H1 (cell line): ENCODE measurements at regions not wholly inside any gene's neighbourhood (a gene's known extent, or its start where the extent isn't known, plus 50 kb on each side); places are given as distances from the start of the nearest gene placed in this dataset.

ENCODE experiments used
- CHD1 ChIP-seq: IDR thresholded peaks from 2 replicates; pipeline ENCODE4 v1.6.1; 2012; ENCODE audit warnings: low read depth, low read length, improper control_type of control experiment
- CTBP2 ChIP-seq: IDR thresholded peaks from 2 replicates; pipeline ENCODE4 v1.7.0; 2011; ENCODE audit warnings: borderline replicate concordance, mild to moderate bottlenecking, moderate library complexity, mixed read lengths, low read length; ENCODE audit not compliant: insufficient read depth, insufficient read length
- GTF2F1 ChIP-seq: IDR thresholded peaks from 2 replicates; pipeline ENCODE4 v1.6.1; 2012; ENCODE audit warnings: low read depth, low read length, improper control_type of control experiment, borderline replicate concordance
- HDAC2 ChIP-seq, 2 experiments: fragments of 300-600 bp in 1 of 2; sonication (generic) in 1 of 2; IDR thresholded peaks; 2 replicates each; pipeline ENCODE4 v1.6.1; 2011 to 2012; ENCODE audit warnings: low read depth in 2 of 2, low read length in 2 of 2, mild to moderate bottlenecking in 2 of 2, moderate library complexity in 2 of 2, borderline replicate concordance in 1 of 2, inconsistent platforms in 1 of 2
- HDAC6 ChIP-seq: IDR thresholded peaks from one replicate; pipeline ENCODE4 v1.7.1; 2012; ENCODE audit warnings: low read depth, mild to moderate bottlenecking, inconsistent platforms, low read length, moderate library complexity
- JUN ChIP-seq: IDR thresholded peaks from 2 replicates; pipeline ENCODE4 v1.6.1; 2011; ENCODE audit warnings: low read depth, mild to moderate bottlenecking, improper control_type of control experiment, low read length
- KDM1A ChIP-seq: fragments of 200-600, 300-600 bp; sonication (generic); IDR thresholded peaks from 2 replicates; pipeline ENCODE4 v1.7.1; 2016; ENCODE audit warnings: mild to moderate bottlenecking, low read length, borderline replicate concordance
- KDM5A ChIP-seq: fragments of 200-600 bp; IDR thresholded peaks from 2 replicates; pipeline ENCODE4 v1.7.1; 2012; ENCODE audit warnings: mild to moderate bottlenecking, low read length, inconsistent platforms, mixed read lengths
- NRF1 ChIP-seq: IDR thresholded peaks from 2 replicates; pipeline ENCODE4 v1.6.1; 2011; ENCODE audit warnings: mild to moderate bottlenecking, low read depth, low read length, improper control_type of control experiment
- POLR2A ChIP-seq, 2 experiments: IDR thresholded peaks; 1 replicate in 1 of 2; 2 replicates in 1 of 2; pipeline ENCODE4 v1.6.1; 2011; ENCODE audit warnings: low read depth in 2 of 2, low read length in 2 of 2, mild to moderate bottlenecking in 2 of 2; ENCODE audit errors: control extremely low read depth in 1 of 2
- POLR2AphosphoS5 ChIP-seq: IDR thresholded peaks from 2 replicates; pipeline ENCODE4 v1.6.1; 2011; ENCODE audit warnings: low read depth, low read length
- RAD21 ChIP-seq, 2 experiments: IDR thresholded peaks in 1 of 2; conservative IDR thresholded peaks in 1 of 2; 2 replicates each; pipeline ENCODE4 v1.6.1; 2011; ENCODE audit warnings: low read depth in 2 of 2, low read length in 2 of 2, improper control_type of control experiment in 1 of 2, inconsistent platforms in 1 of 2, mild to moderate bottlenecking in 1 of 2, moderate library complexity in 1 of 2
- RBBP5 ChIP-seq: IDR thresholded peaks from 2 replicates; pipeline ENCODE4 v1.7.1; 2012; ENCODE audit warnings: low read depth, mild to moderate bottlenecking, inconsistent platforms, low read length, moderate library complexity, borderline replicate concordance
- RFX5 ChIP-seq: IDR thresholded peaks from 2 replicates; pipeline ENCODE4 v1.6.1; 2011; ENCODE audit warnings: low read depth, low read length, improper control_type of control experiment, borderline replicate concordance
- RXRA ChIP-seq: IDR thresholded peaks from 2 replicates; pipeline ENCODE4 v1.6.1; 2011; ENCODE audit warnings: low read depth, mild to moderate bottlenecking, low read length, moderate library complexity; ENCODE audit not compliant: insufficient read depth
- SIN3A ChIP-seq, 2 experiments: IDR thresholded peaks in 1 of 2; conservative IDR thresholded peaks in 1 of 2; 2 replicates each; pipeline ENCODE4 v1.6.1; 2011 to 2012; ENCODE audit warnings: low read length in 2 of 2, improper control_type of control experiment in 1 of 2, low read depth in 1 of 2, mild to moderate bottlenecking in 1 of 2
- SIX5 ChIP-seq: IDR thresholded peaks from 2 replicates; pipeline ENCODE4 v1.6.1; 2011; ENCODE audit warnings: mild to moderate bottlenecking, low read depth, low read length
- SP1 ChIP-seq: IDR thresholded peaks from 2 replicates; pipeline ENCODE4 v1.6.1; 2011; ENCODE audit warnings: low read depth, low read length
- TBP ChIP-seq: IDR thresholded peaks from 2 replicates; pipeline ENCODE4 v1.6.1; 2011; ENCODE audit warnings: low read depth, low read length, improper control_type of control experiment
- ZNF274 ChIP-seq: IDR thresholded peaks from 2 replicates; pipeline ENCODE4 v1.7.0; 2012; ENCODE audit warnings: low read length, borderline replicate concordance; ENCODE audit errors: extremely low read depth
- TF ChIP-seq, protein P1 (sequence below): IDR thresholded peaks from 2 replicates; pipeline ENCODE4 v1.6.1; 2011; ENCODE audit warnings: low read length, improper control_type of control experiment
- TF ChIP-seq, protein P2 (sequence below): IDR thresholded peaks from 2 replicates; pipeline ENCODE4 v1.6.1; 2012; ENCODE audit warnings: inconsistent platforms

DNA sequence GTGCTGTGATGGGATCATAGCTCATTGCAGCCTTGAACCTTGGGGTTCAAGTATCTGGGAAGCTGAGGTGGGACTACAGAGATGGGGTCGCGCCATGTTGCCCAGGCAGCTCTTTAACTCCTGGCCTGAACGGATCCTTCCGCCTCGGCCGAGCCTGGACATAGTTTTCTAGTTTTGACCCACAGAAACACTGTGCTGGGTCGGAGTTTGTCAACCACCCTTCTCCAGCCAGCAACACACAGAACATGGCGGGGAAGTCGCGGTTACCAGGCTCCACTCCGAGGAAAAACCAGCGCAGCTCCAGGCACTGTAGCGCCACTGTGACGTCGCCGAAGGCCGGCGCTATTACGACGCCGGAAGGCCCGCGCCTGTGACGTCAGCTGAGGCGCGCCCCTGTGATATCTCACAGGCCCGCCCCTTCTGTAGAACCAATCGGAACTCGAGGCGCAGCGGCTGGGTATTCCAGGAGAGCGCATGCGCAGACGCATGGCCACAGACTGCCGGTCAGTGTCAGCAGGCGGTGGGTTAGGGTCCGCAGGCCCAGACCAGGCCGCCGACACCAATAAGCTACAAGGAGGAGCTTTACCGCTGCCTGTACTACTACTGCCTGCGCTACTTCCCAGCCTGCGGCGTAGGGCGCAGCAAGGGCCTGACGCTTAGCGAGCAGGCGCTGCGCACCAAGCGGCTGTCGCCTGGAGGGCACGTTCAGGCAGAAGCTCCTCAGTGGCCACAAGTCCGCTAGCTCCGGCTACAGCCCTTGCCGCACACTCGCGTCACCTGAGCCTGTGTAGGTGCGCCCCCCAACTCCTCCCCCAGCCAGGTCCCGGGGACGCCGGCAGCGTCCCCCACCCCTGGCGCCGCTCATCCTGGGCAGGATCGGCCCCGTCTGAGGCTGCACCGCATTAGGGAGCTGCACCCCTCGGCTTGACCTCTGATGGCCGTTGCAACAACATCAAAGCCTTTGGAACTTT is 135.2 kb upstream of the KCTD7 start (continued):
- TF ChIP-seq SIX5: no peak
- TF ChIP-seq POLR2AphosphoS5: peak; percentile 90
- TF ChIP-seq TBP: peak; percentile 92
- TF ChIP-seq NRF1: peak; percentile 41
- TF ChIP-seq, protein P1, sequence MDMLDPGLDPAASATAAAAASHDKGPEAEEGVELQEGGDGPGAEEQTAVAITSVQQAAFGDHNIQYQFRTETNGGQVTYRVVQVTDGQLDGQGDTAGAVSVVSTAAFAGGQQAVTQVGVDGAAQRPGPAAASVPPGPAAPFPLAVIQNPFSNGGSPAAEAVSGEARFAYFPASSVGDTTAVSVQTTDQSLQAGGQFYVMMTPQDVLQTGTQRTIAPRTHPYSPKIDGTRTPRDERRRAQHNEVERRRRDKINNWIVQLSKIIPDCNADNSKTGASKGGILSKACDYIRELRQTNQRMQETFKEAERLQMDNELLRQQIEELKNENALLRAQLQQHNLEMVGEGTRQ: no peak
- TF ChIP-seq HDAC2 (IDR thresholded peaks at IDR 0.05; ENCODE audit: borderline replicate concordance in 1 of 2, low read depth in 2 of 2, low read length in 2 of 2): no peak
- peak; percentile 77; the same call in 1 of the 2 replicates for TF ChIP-seq SP1
- TF ChIP-seq, protein P2, sequence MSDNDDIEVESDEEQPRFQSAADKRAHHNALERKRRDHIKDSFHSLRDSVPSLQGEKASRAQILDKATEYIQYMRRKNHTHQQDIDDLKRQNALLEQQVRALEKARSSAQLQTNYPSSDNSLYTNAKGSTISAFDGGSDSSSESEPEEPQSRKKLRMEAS: peak; percentile 66; the same call in 1 of the 2 replicates
- TF ChIP-seq RXRA: no peak
- TF ChIP-seq KDM1A: no peak
- TF ChIP-seq ZNF274: no peak
- TF ChIP-seq RFX5: no peak
- no peak for TF ChIP-seq JUN
- TF ChIP-seq CHD1: no peak
- peak; percentile 61 for TF ChIP-seq RBBP5
- no peak for TF ChIP-seq CTBP2
- TF ChIP-seq GTF2F1: 0 out of 2 replicates have a peak, but pooled peaks have one; percentile 60
- 0 out of 2 replicates have a peak, but pooled peaks have one; percentile 40 for TF ChIP-seq KDM5A
- no peak for TF ChIP-seq SIN3A (conservative IDR thresholded peaks at IDR 0.05 in 1 of 2, IDR thresholded peaks at IDR 0.05 in 1 of 2; ENCODE audit: low read depth in 1 of 2, low read length in 2 of 2)
- TF ChIP-seq HDAC6: no peak
- peak; percentile 75 to 97 for TF ChIP-seq POLR2A (IDR thresholded peaks at IDR 0.05; ENCODE audit: control extremely low read depth in 1 of 2, low read depth in 2 of 2, low read length in 2 of 2)
- no peak for TF ChIP-seq RAD21 (IDR thresholded peaks at IDR 0.05 in 1 of 2, conservative IDR thresholded peaks at IDR 0.05 in 1 of 2; ENCODE audit: low read depth in 2 of 2, low read length in 2 of 2)
